Frontal cortex (tissue), 3 donors: ENCODE measurements at regions not wholly inside any gene's neighbourhood (a gene's known extent, or its start where the extent isn't known, plus 50 kb on each side); places are given as distances from the start of the nearest gene placed in this dataset.
"Not testable (repeated sequence)": the region's sequence is repeated elsewhere in the genome, so short reads cannot be mapped to it uniquely, and the experiment has no call there.

Source experiments
- DNase-seq, 2 donors: peaks; one replicate each; pipeline ENCODE4 v3.0.0; 2012; ENCODE audit warnings: low spot score in 2 of 2
- FAIRE-seq: peaks from 2 replicates; lab custom pipeline; 2012; peaks lifted over from hg19 to GRCh38; lab: Jason Lieb, UNC
- donor health status: control.
- donor health status: control.
- donor health status: control.

DNA sequence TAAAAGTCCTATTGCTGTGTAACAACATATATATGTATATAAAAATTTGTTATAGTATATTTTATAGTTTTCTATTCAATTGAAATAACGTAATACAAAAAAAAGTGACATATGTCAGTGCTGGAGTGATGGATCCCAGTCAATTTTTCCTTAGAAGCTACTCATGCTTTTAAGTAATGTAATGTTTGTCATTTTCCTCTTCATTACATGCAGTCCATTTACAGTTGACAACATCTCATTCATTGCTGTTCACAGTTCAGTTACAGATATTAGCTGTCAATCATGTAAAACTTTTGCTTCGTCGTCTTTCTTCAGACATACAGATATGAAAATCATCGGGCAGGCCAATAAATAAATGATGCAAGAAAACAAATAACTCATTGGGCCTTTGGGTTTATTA lies 525.1 kb upstream of the PRR20A start:
- no peak for DNase-seq
- no peak for FAIRE-seq

DNA sequence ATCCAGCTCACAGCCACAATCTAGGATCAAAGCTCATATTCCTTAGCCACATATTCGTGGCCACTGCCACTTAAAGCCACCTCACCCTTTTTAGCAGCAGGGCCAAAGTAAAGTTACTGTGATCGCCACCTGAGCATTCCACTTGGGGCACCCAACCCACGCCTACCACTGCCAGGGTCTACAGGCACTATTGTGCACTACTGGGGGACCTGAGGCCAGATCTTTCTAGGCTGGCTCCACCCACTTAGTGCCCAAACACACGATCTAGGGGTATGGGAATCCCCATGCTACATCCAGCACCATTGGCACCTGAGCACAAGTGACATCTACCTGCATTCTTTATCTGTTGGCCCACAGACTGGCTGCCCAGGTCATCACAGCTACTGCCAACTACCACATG lies 517.9 kb upstream of the PRR20A start:
- FAIRE-seq, result no peak
- DNase-seq, result no peak

DNA sequence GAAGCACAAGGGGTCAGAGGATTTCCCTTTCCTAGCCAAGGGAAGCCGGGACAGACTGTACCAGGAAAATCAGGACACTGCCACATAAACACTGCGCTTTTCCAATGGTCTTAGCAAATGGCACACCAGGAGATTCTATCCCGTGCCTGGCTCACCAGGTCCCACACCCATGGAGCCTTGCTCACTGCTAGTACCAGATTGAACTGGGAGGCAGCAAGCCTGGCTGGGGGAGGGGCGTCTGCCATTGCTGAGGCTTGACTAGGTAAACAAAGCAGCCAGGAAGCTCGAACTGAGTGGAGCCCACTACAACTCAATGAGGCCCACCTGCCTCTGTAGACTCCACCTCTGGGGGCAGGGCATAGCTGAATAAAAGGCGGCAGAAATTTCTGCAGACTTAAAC lies 511.8 kb upstream of the PRR20A start:
- FAIRE-seq, DNase-seq: not testable (repeated sequence)

DNA sequence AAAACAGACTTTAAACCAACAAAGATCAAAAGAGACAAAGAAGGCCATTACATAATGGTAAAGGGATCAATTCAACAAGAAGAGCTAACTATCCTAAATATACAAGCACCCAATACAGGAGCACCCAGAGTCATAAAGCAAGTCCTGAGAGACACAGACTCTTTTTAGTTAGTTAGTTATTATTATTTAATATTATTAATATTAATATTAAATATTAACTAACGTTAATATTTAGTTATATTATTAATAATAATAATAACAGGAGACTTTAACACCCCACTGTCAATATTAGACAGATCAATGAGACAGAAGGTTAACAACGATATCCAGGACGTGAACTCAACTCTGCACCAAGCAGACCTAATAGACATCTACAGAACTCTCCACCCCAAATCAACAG lies 509.7 kb upstream of the PRR20A start:
- not testable (repeated sequence) for FAIRE-seq, DNase-seq

DNA sequence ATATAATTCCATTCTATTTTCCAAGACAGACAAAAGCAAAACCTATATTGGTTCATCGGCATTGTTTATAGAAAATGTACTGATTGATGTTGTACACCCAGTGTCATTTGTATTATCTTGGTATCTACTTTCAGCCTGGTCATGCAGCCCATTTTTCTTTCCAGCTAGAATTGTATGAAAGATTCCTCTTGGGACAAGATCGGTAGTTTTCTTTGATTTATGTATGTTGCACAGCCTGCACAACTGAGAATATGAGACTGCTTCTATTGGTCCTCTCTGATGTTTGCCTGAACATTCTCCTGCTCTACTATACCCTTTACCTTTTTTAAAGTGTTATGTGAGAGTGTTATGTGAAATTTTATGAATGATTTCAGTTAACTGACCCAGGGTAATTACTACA lies 487.7 kb upstream of the PRR20A start:
- FAIRE-seq, result no peak
- no peak for DNase-seq

DNA sequence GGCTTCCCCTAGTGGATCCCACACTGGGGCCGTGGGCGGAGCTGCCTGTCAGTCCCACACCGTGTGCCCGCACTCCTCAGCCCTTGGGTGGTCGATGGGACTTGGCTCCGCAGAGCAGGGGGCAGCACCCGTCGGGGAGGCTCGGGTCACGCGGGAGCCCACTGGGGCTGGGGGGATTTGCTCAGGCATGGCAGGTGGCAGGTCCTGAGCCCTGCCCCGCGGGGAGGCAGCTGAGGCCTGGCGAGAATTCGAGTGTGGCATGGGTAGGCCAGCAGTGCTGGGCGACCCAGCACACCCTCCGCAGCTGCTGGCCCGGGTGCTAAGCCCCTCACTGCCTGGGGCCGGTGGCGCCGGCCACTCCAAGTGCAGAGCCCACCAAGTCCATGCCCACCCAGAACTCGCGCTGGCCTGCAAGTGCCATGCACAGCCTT lies 481.7 kb upstream of the PRR20A start:
- DNase-seq (no peak), FAIRE-seq (no peak)

DNA sequence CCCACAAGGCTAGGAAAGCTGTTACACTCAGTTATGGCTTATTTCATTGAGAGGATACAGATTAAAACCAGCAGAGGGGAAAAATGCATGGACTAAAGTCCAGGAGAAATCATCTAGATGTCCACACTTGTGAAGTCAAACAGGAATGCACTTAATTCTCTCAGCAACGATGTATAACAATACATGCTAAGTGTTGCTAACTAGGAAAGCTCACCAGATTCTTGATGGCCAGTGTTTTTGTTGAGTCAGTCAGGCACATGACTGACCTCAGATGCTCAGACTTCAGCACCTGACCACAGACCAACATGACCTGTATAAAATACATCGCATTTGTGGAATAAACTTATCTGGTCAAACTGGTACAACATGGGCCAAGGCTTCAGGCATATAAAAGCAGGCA lies 470.2 kb upstream of the PRR20A start:
- FAIRE-seq, result no peak

DNA sequence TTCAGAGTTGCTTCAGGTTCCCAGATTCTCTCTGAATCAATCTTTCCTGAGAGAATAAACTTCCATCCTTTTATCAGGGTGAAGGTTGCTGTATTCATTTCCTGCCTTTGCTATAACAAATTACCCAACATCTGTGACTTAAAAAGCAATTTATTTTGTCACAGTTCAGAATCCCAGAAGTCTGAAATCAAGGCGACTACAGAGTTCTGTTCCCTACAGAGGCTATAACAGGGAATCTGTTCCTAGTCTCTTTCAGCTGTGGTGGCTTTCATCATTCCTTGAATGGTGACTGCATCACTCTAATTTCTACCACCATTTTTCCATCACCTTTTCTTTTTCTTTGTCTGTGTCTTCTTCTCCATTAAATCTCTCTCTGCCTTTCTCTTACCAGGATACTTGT lies 459.3 kb upstream of the PRR20A start:
- DNase-seq (no peak), FAIRE-seq (no peak)

More for the DNA sequence above, 470.2 kb upstream of the PRR20A start:
- no peak for DNase-seq

DNA sequence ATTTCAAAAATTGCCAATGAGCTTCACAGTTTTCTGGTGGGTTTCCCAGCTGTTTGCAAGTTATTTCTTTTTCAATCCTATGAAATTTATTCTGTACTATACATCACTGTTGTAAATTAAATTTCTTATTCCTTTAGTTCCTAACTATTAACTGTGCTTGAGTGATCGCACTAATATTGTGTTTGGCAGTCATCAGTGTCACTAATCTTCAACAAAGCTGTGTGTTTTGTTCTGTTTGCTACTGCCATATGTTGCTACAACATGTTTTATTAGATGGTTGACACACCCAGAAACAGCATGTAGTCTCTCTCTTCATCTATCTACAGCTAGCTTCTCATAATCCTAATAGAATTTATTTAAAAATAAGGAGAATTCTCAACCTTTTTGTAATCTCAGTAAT lies 453.6 kb upstream of the PRR20A start:
- FAIRE-seq (no peak), DNase-seq (no peak)

DNA sequence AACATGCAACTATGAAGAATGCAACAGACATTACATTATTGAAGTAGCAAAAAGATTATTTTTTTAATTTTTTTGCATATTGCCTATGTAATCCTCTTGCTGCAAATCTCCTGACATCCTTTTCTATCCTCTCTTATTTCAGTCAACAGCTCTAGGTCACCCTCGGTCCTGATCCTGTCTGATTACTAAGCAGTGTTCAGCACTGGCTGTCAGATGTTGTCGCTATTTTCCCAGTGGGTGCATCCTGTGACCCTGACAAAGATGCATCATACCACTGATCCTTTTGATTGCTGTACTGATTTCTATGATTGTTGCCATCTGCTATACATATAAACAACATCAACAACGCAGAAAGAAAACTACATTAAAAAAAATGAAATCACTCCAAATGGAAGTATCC lies 443.7 kb upstream of the PRR20A start:
- no peak for DNase-seq
- FAIRE-seq, result no peak

DNA sequence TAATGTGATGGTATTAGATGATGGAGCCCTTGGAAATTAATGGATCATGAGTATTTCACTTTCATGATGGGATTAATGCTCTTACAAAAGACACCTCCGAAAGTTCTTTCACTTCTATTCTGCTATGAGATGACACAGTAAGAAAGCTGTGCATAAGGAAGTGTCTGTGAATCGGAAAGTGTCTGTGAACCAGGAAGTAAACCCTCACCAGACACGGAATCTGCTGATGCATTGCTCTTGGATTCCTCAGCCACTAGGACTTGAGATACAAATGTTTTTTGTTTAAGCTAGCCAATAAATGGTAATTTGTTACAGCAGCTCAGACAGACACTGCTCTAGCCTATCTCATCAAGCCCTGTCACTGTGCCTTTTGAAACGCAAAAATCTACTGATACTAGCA lies 440.4 kb upstream of the PRR20A start:
- DNase-seq (no peak), FAIRE-seq (no peak)

DNA sequence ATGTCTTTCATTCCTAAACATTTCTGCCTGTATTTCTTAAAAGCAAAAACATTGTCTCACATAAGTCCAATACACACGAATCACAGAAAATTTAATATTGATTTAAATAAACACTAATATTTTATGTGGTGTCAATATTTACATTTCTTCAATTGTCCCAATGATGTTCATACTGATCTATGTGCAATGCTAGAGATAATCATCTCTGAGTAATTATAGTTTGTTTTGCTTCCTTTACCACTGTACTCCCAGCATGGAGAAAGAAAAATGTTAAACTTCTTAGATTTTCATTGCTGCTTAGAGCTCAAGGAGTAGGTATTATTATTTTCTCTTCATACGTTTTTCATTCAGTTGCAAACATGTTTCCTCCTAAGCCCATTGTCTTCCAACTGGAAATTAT lies 434.2 kb upstream of the PRR20A start:
- no peak for FAIRE-seq
- DNase-seq, result no peak

DNA sequence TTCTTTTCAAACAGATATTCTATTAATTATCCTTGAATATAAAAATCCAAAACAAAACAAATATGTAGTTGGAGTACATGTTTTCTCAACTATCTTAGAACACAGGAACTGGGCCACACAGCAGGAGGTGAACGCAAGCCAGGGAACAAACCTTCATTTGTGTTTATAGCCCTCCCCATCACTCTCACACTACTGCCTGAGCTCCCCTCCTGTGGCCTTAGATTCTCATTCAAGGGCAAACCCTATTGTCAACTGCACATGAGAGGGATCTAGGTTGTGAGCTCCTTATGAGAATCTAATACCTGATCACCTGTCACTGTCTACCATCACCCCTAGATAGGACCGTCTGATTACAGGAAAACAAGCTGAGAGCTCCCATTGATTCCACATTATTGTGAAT lies 427.1 kb upstream of the PRR20A start:
- FAIRE-seq (no peak), DNase-seq (no peak)

DNA sequence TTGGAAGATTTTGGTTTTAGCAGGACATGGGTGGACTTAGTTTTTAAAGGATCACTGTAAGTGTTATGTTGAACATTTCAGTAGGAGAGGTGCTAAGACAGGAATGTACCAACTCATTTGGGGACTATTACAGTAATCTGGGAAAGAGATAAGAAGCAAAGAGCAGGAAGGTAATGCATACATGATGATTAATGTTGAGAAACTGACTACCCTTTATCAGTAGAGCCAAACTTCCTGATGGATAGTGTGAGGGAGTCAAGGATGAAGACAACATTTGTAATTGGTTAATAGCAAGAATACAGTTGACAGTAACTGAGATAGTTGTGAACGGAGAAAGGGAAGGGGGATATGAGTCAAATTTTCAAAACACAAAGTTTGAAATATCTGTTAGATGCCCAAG lies 421.9 kb upstream of the PRR20A start:
- FAIRE-seq (no peak), DNase-seq (no peak)

DNA sequence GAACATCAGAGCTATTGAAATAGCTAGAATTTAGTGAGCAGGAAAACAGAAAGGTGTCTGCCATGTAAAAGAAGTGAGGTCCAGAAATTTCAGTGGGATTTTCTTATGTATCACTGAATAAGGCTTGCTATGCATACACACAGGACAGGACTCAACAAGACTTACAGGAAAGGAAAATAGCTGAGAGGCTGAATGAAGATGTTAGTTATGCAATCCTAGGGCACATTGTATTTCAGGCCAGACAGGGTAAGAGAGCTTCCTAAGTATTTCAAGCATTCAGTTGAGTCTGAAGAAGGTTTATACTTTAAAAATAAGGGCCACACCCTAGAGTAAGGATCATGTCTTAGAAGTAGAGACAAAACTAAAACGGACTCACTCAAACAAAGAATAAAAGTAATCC lies 419.9 kb upstream of the PRR20A start:
- DNase-seq, result no peak
- FAIRE-seq, result no peak

DNA sequence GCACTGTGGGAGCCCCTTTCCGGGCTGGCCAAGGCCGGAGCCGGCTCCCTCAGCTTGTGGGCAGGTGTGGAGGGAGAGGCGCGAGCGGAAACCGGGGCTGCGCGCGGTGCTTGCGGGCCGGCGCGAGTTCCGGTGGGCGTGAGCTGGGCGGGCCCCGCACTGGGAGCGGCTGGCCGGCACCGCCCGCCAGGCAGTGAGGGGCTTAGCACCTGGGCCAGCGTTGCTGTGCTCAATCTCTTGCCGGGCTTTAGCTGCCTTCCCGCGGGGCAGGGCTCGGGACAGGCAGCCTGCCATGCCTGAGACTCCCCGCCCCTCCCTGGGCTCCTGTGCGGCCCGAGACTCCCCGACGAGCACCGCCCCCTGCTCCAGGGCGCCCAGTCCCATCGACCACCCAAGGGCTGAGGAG lies 405.2 kb upstream of the PRR20A start:
- DNase-seq (no peak), FAIRE-seq (no peak)

DNA sequence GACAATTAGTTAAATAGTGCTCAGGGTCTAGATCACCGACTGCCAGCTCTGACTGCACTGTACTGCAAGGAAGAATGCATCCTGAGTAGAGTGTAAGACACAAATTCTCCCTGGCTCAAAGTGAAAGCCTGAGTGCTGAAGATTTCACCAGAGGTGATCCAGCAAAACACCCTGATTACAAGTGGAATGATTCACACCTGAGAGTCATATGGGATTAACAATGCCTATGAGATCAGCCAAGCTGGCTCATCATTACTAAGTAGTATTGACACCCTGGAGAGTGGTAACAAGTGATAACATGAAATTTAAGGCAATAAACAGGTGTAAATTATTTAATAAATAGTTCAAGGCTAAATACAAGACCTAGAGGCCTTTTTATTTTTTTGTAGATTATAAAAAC lies 403.8 kb upstream of the PRR20A start:
- FAIRE-seq, result no peak
- DNase-seq, result no peak

DNA sequence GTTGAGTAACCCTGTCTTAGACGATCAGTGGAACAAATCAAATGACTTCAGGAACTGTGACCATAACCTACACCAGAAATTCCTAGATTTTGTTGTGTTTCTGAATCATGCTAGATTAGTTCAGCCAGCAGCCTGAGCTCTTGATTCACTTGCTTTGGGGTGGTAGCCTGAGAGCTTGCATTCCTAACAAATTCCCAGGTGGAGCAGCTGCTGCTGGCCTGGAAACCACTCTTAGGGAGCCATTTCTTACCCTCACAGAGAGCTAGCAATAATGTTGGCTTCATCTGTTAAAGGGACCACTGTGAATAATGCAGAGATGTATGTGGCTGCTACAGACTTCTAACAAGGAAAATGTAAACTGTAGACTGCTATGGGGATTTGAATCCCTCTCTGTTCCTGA lies 388.1 kb upstream of the PRR20A start:
- FAIRE-seq (no peak), DNase-seq (no peak)

DNA sequence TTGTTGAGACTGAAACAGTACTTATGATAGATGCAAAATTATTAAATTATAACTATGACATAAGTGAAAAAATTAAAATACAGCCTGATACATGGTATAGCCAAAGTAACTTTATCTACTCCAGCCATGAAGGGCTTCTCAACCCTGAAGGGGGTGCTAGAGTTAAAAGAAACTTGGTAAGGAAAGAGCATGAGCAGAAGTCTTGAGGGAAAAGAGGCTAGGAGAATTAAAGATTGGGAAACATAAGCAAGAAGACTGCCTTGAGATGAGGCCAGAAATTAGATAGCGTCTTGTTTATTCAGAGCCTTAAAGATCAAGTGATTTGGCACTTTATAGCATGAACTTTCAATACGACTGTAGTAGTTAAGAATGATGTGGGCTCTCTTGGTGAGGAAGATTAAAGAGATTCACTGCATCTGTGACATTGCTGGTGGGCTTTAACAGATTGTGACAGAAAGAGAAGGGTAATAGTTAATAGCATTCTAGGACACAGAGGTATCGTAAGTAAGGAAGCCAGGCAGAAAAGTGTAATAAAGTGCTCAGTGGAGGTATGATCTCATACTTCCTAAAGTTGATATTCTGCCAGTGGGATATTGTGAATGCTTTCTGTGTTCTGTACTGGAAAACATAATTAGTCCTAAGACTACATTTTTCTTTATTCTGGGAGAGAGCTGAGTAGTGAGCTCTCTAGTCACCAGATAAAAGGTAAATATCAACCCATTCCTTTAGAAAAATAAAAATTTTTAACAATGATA lies 385.4 kb upstream of the PRR20A start:
- DNase-seq (no peak), FAIRE-seq (no peak)

DNA sequence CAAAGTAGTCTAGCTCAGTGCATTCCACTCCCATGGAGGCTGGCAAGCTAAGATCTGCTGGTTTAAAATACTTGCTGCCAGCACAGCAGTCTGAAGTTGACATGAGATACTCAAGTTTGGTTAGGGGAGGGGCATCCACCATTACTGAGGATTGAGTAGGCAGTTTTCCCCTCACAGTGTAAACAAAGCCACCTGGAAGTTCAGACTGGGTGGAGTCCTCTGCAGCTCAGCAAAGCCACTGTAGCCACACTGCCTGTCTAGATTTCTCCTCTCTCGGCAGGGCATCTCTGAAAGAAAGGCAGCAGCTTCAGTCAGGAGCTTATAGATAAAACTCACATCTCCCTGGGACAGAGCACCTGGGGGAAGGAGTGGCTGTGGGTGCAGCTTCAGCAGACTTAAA lies 377.4 kb upstream of the PRR20A start:
- not testable (repeated sequence) for FAIRE-seq, DNase-seq

DNA sequence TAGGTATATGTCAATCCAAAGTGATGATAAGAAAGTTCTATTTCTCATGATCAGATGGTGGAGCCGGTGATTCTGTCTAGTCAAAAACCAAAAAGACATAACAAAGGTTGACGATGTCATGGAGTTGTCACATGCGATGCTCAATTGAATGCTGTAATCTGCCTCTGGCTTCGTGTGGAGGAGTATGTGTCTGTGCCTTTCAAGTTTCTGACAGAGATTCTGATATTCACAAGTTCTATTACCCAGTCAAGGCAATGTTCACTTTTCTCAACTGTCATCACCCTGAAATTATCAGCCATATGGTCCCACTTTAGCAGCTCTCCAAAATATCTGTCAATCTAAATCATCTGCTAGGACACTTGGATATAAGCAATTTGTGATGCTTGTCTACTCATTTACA lies 367.6 kb upstream of the PRR20A start:
- no peak for DNase-seq
- no peak for FAIRE-seq

DNA sequence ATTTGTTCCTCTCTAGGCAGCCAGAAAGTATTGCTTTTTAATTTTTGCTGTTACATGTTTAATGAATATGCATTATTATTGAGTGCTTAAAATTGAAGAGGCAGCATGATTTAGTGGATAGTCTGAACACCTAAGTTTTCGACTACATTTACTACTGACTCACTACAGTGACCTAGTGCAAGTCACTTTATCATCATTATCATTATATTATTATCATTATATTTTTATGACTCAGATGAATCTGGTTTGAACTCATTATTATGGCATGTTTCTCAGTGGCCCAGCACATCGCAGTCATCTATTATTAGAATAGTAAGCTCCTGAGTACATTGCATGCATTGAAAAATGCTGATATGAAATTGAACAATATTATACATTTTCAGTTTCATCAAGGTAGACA lies 351.2 kb upstream of the PRR20A start:
- DNase-seq (no peak), FAIRE-seq (no peak)
